Right cardiac atrium (tissue), 5 donors: ENCODE measurements at regions not wholly inside any gene's neighbourhood (a gene's known extent, or its start where the extent isn't known, plus 50 kb on each side); places are given as distances from the start of the nearest gene placed in this dataset.
"Not testable (repeated sequence)": the region's sequence is repeated elsewhere in the genome, so short reads cannot be mapped to it uniquely, and the experiment has no call there.

Experiments used
- ATAC-seq, 2 donors: fragments of 200-7000 bp; cut with Tn5 transposase; one replicate each; pipeline versions ENCODE4 v1.8.0 to v1.9.1; 2020; ENCODE audit warnings: moderate library complexity in 2 of 2, mild to moderate bottlenecking in 1 of 2
- DNase-seq, 3 donors: peaks; one replicate each; pipeline ENCODE4 v3.0.0-alpha.2; 2020
- H3K27ac ChIP-seq: one replicate; pipeline ENCODE4 v1.5.1; 2013; ENCODE audit warnings: mild to moderate bottlenecking, low read length, control low read depth, moderate library complexity
- H3K27me3 ChIP-seq: one replicate; pipeline ENCODE4 v1.6.1; 2013; ENCODE audit not compliant: control insufficient read depth, insufficient read depth
- H3K4me1 ChIP-seq: one replicate; pipeline ENCODE4 v1.6.1; 2013; ENCODE audit warnings: low read length; ENCODE audit not compliant: control insufficient read depth, insufficient read depth
- H3K4me3 ChIP-seq: one replicate; pipeline ENCODE4 v1.5.1; 2013; ENCODE audit warnings: low read length, control low read depth
- H3K9me3 ChIP-seq: one replicate; pipeline ENCODE4 v1.6.1; 2013; ENCODE audit warnings: low read length; ENCODE audit not compliant: control insufficient read depth
- WGBS: extraction: QIAGEN DNeasy Blood & Tissue Kit; methylation state at CpG from one replicate; pipeline ENCODE4 v1.1.7; 2013; 5-methylcytosine and 5-hydroxymethylcytosine counted together
- intact Hi-C, 4 donors: fragments of 100-400 bp; cut with DNase I; formaldehyde crosslinking; loops; one replicate each; pipeline versions ENCODE4 v1.11.0 to v1.14.0; 2022 to 2023
- donor health status: healthy with polysubstance abuse.
- donor health status: DM: no; HTN: yes; CAD: no.
- donor health status: DM: no; HTN: no; CAD: no.
- donor health status: DM: no; HTN: yes; CAD: no; lungs with severe emphysema.
- donor health status: DM: yes; HTN: yes; CAD: no.

DNA sequence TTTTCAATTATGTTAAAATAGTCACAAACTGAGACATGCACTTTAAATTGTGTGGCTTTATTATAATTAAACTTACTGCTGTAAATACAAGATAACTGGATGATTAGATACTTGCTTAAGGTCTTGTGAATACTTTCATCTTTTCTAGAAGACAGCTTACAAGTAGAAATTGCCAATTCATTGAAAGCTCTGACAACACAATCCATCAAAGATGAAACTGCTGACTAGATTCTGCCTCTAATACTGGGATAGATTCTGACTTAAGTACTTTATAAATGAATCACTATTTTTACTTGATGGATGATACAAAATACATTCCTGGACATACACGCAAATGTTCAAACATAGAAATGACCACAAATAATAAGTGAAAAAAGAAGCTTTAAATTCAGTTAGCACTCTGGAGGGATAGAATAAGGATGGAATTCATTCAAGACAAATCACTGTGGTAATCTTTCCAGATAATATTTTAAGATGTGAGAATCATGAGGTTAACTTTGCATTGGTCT lies 876.8 kb downstream of the RPS29 start:
- 89% methylated on average over 1 of the region's 1 CpG for WGBS

DNA sequence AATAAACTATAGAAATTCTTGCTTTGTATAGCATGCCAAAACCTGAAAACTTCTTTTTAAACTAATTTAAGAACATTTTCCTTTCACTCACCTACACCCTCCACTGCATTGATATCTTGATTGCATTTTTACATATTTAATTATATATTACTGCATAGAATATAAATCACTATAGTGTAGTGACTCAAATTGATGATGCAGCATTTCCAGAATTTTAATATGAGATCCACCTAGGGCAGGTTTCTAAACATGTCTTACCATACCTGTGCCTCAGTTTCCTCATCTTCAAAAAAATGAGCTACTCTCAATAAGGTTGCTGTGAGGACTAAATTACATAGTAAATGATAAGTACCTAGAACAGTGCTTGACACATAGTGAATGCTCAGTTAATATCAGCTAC lies 881.5 kb downstream of the RPS29 start:
- H3K4me3 ChIP-seq, result no peak overlapping the region
- ATAC-seq, result no peak
- no peaks in the 10 kb centered on the region for H3K9me3 ChIP-seq
- H3K4me1 ChIP-seq, result no peaks in the 10 kb centered on the region
- no peaks in the 10 kb centered on the region for H3K27me3 ChIP-seq
- intact Hi-C loops, result no loop called here
- no peak for DNase-seq
- H3K27ac ChIP-seq, result no peak overlapping the region

More for the DNA sequence above, 876.8 kb downstream of the RPS29 start:
- intact Hi-C loops, result no loop called here
- Histone ChIP-seq H3K4me1 (no peaks in the 10 kb centered on the region), H3K4me3 (no peak overlapping the region), H3K27ac (no peak overlapping the region), H3K9me3 (no peaks in the 10 kb centered on the region), H3K27me3 (no peaks in the 10 kb centered on the region)
- ATAC-seq (no peak), DNase-seq (no peak)

DNA sequence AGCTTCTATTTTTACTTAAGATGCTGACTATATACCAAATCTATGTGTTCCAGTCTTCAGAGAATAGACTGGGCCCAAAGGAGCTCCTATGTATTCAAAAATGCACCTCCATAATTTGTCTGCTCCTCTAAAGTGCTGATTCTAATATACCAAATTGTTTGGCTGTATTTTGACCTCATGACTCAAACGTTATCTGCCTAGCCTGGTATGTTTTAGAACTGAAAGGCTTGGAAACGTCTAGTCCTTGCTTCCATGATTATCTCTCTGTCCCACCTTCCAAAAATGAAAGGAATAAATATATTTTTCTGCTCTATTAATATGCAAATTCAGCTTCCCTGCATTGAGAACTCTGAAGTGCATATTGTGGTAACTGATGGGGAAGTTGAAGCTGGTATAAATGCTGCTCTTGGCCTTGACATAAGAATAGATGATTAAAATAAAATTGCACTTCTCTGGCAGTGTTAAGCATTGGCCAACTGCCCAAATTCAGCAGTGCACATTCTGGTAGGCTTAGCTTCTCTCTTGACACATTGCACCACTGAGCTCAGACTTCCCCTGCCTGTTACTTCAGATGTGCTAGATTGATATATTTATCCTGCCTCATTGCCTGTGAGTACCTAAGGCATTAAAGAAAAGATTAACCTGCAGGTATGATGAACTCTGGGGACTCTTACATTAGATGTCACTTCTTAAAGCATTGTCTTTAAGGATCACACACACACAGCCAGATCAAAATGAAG lies 882.3 kb downstream of the RPS29 start:
- intact Hi-C loops, result no loop called here
- Histone ChIP-seq H3K27ac (no peak overlapping the region), H3K4me1 (no peaks in the 10 kb centered on the region), H3K4me3 (no peak overlapping the region), H3K9me3 (no peaks in the 10 kb centered on the region), H3K27me3 (no peaks in the 10 kb centered on the region)
- peak; percentile 15 to 36 (median 34) for DNase-seq
- peak; percentile 32 to 72 for ATAC-seq
- WGBS, result 13% methylated on average over 2 of the region's 2 CpGs

DNA sequence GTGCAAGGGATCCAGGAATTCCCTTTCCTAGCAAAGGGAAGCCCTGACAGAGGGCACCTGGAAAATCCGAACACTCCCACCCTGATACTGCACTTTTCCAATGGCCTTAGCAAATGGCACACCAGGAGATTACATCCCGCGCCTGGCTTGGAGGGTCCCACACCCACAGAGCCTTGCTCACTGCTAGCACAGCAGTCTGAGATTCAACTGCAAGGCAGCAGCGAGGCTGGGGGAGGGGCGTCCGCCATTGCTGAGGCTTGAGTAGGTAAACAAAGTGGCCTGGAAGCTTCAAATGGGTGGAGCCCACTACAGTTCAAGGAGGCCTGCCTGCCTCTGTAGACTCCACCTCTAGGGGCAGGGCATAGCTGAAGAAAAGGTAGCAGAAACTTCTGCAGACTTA lies 888.8 kb downstream of the RPS29 start:
- H3K4me3 ChIP-seq, H3K9me3 ChIP-seq, H3K27ac ChIP-seq, H3K4me1 ChIP-seq, H3K27me3 ChIP-seq, intact Hi-C loops, ATAC-seq: not testable (repeated sequence)
- DNase-seq, result peak in 2 of 3 donors; percentile 8 to 18
- WGBS, result 89% methylated on average over 6 of the region's 6 CpGs

DNA sequence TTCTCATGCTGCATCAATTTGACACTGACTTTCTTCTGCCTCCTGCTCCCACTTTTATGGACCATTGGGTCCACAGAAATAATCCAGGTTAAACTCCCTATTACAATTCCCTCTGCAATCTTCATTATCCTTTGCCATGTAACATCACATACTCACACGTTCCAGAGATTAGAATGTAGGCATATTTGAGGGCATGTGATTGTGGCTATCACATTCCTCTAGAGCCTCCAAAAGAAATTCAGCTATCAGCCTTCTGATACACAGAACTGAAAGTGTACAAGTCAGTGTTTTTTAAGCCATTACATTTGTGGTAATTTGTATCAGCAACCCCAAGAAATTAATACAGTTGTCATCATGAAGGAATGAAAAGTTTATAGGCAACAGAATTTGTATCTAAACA lies 892.4 kb downstream of the RPS29 start:
- DNase-seq, result no peak
- Histone ChIP-seq H3K4me3 (no peak overlapping the region), H3K9me3 (no peaks in the 10 kb centered on the region), H3K27me3 (no peaks in the 10 kb centered on the region), H3K4me1 (no peaks in the 10 kb centered on the region), H3K27ac (no peak overlapping the region)
- 12% methylated on average over 1 of the region's 1 CpG for WGBS
- ATAC-seq, result no peak
- intact Hi-C loops, result no loop called here

DNA sequence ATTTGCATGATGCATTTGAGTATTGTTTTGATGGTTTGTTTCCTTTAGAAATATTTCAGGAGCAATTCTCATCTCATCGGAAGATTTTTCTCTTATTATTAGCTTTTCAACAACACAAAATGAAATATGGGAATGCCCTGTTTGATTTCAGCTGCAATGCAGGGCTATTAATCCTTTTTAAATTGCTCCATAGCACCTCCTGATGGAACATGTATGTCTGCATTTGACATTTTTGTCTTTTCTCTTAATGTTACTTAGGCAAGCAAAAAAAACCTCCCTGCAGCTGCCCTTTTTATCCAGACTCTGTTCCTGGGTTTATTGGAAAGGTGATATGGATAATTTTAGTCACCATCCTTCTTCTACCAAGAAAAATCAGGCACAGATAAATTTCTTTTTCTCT lies 895.8 kb downstream of the RPS29 start:
- 80% methylated on average over 1 of the region's 1 CpG for WGBS
- intact Hi-C loops, result no loop called here

DNA sequence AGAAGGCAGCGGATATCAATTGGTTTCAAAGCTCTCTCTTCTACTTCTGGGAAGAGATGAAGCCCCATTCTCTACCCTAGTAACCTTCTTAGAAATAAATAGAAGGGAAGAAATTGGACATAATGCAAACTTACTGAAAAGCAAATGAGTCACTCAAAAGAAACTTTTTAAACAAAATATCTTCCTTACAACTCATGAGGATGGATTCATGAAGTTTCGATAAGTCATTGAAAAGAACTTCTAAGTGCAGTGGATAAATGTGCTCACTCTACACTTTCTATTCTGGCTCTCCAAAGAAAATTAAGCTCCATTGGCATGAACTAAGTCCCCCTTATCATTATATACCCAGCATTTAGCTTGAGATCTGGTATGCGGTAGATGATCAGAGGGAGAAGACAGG lies 899.5 kb downstream of the RPS29 start:
- no peak for ATAC-seq
- Histone ChIP-seq H3K4me3 (no peak overlapping the region), H3K9me3 (no peaks in the 10 kb centered on the region), H3K4me1 (no peaks in the 10 kb centered on the region), H3K27me3 (no peaks in the 10 kb centered on the region), H3K27ac (no peak overlapping the region)
- 95% methylated on average over 3 of the region's 3 CpGs for WGBS
- intact Hi-C loops, result no loop called here
- no peak for DNase-seq

More for the DNA sequence above, 895.8 kb downstream of the RPS29 start:
- Histone ChIP-seq H3K27ac (no peak overlapping the region), H3K9me3 (no peaks in the 10 kb centered on the region), H3K4me3 (no peak overlapping the region), H3K27me3 (no peaks in the 10 kb centered on the region), H3K4me1 (no peaks in the 10 kb centered on the region)
- no peak for DNase-seq
- ATAC-seq, result no peak

DNA sequence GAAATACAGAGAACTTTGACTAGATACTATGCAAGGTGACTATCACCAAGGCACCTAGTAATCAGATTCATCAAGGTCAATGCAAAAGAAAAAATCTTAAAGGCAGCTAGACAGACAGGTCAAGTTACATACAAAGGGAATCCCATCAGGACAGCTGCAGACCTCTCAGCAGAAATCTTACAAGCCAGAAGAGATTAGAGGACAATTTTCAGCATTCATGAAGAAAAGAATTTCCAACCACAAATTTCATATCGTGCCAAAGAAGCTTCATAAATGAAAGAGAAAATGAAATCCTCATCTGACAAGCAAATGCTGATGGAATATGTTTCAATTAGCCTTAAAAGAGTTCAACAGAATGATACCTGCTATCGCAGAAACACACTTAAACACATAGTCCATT lies 913.7 kb downstream of the RPS29 start:
- ATAC-seq (no peak), DNase-seq (no peak)
- Histone ChIP-seq H3K4me3 (no peak overlapping the region), H3K4me1 (no peaks in the 10 kb centered on the region), H3K27me3 (no peaks in the 10 kb centered on the region), H3K27ac (no peak overlapping the region), H3K9me3 (no peaks in the 10 kb centered on the region)
- intact Hi-C loops, result no loop called here
- 32% methylated on average over 2 of the region's 2 CpGs for WGBS

DNA sequence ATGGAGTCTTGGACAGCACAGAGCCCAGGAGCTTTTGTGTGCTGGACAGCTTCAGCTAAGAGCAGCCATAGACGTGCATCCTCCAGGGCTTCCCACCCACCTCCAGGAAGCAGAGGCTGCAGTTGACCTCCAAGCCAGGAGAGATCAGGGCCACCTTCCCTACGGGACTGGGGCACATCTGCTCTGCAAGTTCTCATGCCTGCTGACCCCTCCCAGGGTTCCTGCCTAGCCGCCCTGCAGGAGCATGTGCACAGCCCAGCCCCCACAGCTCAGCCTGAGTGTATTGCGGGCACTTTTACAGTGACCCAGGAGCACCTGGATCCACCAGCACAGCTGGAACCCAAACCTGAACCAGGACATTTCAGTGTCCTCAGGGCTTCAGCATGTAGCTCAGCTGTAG lies 915.2 kb downstream of the RPS29 start:
- intact Hi-C loops, result no loop called here
- Histone ChIP-seq H3K4me3 (no peak overlapping the region), H3K27me3 (no peaks in the 10 kb centered on the region), H3K9me3 (no peaks in the 10 kb centered on the region), H3K4me1 (no peaks in the 10 kb centered on the region), H3K27ac (no peak overlapping the region)
- 79% methylated on average over 4 of the region's 4 CpGs for WGBS
- ATAC-seq, result no peak
- peak in 1 of 3 donors; percentile 24 for DNase-seq

DNA sequence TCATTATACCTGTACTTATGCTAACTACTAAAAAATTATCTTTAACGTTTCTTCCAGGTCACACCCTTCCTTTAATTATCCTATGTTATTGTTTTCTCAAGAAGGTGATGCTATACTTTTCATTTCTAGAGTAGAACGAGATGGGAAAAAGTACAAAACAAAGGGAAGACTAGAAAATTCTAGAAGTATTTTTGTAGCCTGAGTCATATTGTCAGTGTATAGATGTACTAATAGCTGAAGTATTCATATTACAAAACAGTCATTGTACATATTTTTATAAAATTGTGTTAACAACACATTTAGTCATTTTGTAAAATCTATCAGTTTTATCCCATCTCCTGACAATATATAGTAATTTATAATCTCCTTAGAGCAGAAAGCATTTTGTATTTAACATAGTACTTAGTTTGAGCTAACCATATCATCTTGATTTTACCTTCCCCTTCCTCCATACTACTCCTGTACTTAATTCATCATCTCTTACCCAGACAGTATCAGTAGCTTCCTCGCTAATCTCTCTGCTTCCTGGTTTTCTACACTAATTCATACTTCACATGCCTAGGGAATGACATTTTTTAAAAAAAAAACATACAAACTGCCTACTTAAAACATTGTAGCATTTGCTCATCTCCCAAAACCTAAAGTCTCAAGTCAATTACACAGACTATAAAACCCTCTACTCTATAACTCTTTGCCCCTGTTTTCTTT lies 920.9 kb downstream of the RPS29 start:
- DNase-seq (no peak), ATAC-seq (no peak)
- intact Hi-C loops, result no loop called here
- Histone ChIP-seq H3K27me3 (no peaks in the 10 kb centered on the region), H3K27ac (no peak overlapping the region), H3K4me3 (no peak overlapping the region), H3K9me3 (no peaks in the 10 kb centered on the region), H3K4me1 (no peaks in the 10 kb centered on the region)
- 46% methylated on average over 3 of the region's 3 CpGs for WGBS

DNA sequence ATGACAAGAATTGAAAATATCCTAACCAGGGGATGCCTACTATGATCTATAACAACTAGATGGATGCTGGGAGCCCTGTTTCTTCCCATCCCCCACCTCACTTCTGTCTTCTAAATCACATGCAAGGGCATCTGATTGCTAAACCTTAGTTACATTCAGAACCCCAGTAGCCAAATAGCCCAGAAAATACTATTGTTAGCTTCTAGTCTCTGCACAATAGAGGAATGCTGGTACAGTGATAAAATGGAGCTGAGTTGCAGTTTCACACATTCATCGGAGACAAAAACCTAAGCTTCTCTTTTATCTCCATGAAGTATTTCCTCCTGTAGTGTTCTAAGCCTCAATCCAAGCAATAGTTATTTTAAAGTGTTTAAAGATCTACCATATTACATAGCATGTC lies 942.9 kb downstream of the RPS29 start:
- intact Hi-C loops, result no loop called here
- H3K9me3 ChIP-seq, result no peaks in the 10 kb centered on the region
- H3K27me3 ChIP-seq, result no peaks in the 10 kb centered on the region
- no peak for ATAC-seq
- WGBS, result 57% methylated on average over 1 of the region's 1 CpG
- no peak overlapping the region for H3K4me3 ChIP-seq
- no peaks in the 10 kb centered on the region for H3K4me1 ChIP-seq
- H3K27ac ChIP-seq, result no peak overlapping the region
- DNase-seq, result no peak
